Upper lobe of left lung (tissue), 4 donors: ENCODE measurements at regions not wholly inside any gene's neighbourhood (a gene's known extent, or its start where the extent isn't known, plus 50 kb on each side); places are given as distances from the start of the nearest gene placed in this dataset.

Experiments used
- CTCF ChIP-seq, 6 experiments: fragments of 450-650 bp in 4 of 6; fragments of 200-600 bp in 2 of 6; sonication (generic) in 2 of 6; IDR thresholded peaks; one replicate each; pipeline ENCODE4 v1.5.1; 2016 to 2019; ENCODE audit warnings: antibody characterized with exemption in 6 of 6
- POLR2AphosphoS5 ChIP-seq, 2 donors: sonication (generic); formaldehyde crosslinking; IDR thresholded peaks; one replicate each; pipeline ENCODE4 v1.5.1; 2017; ENCODE audit warnings: antibody characterized with exemption in 2 of 2

GRCh38 chr5:8020861-8021514 lies 152.0 kb downstream of the MTRR start:
- TF ChIP-seq CTCF (IDR thresholded peaks at IDR 0.05) (no peak), POLR2AphosphoS5 (IDR thresholded peaks at IDR 0.05) (no peak)
